NCI-H2107 (cell line): ENCODE measurements at regions not wholly inside any gene's neighbourhood (a gene's known extent, or its start where the extent isn't known, plus 50 kb on each side); places are given as distances from the start of the nearest gene placed in this dataset.

Experiments
- DNase-seq: peaks from one replicate; lab custom pipeline; 2025; lab: John Stamatoyannopoulos, UW

GRCh38 chr3:102747611-102748010 is 312.8 kb downstream of the ZPLD1 start:
- no peak for DNase-seq

- DNase-seq: no peak
These were observed 313.8 kb downstream of the ZPLD1 start for GRCh38 chr3:102748646-102749045.

- no peak for DNase-seq
These were observed 315.5 kb downstream of the ZPLD1 start for GRCh38 chr3:102750322-102750721.

GRCh38 chr3:102753901-102754300 is 319.1 kb downstream of the ZPLD1 start:
- no peak for DNase-seq

GRCh38 chr3:102756706-102757105 is 321.9 kb downstream of the ZPLD1 start:
- no peak for DNase-seq

- DNase-seq: no peak
These were observed 323.1 kb downstream of the ZPLD1 start for GRCh38 chr3:102757950-102758349.

- no peak for DNase-seq
These were observed 327.0 kb downstream of the ZPLD1 start for GRCh38 chr3:102761766-102762165.

- no peak for DNase-seq
These were observed 356.0 kb downstream of the ZPLD1 start for GRCh38 chr3:102790747-102791325.

- no peak for DNase-seq
These were observed 357.1 kb downstream of the ZPLD1 start for GRCh38 chr3:102791641-102792589.

GRCh38 chr3:102796804-102797203 is 362.0 kb downstream of the ZPLD1 start:
- DNase-seq: no peak

GRCh38 chr3:102802819-102803420 is 368.1 kb downstream of the ZPLD1 start:
- DNase-seq: no peak

- DNase-seq: no peak
These were observed 376.1 kb downstream of the ZPLD1 start for GRCh38 chr3:102810937-102811336.

GRCh38 chr3:102826636-102827035 is 391.8 kb downstream of the ZPLD1 start:
- DNase-seq: no peak

GRCh38 chr3:102827386-102827785 is 392.6 kb downstream of the ZPLD1 start:
- no peak for DNase-seq

- DNase-seq: no peak
These were observed 395.6 kb downstream of the ZPLD1 start for GRCh38 chr3:102830415-102830814.

- no peak for DNase-seq
These were observed 407.1 kb downstream of the ZPLD1 start for GRCh38 chr3:102841866-102842265.

- no peak for DNase-seq
These were observed 432.0 kb downstream of the ZPLD1 start for GRCh38 chr3:102866845-102867244.

- no peak for DNase-seq
These were observed 448.7 kb downstream of the ZPLD1 start for GRCh38 chr3:102883515-102883914.

GRCh38 chr3:102885289-102885688 is 450.5 kb downstream of the ZPLD1 start:
- DNase-seq: no peak

- DNase-seq: no peak
These were observed 452.6 kb downstream of the ZPLD1 start for GRCh38 chr3:102887431-102887830.

- DNase-seq: no peak
These were observed 462.2 kb downstream of the ZPLD1 start for GRCh38 chr3:102896851-102897621.

- DNase-seq: no peak
These were observed 469.8 kb downstream of the ZPLD1 start for GRCh38 chr3:102904629-102905028.
